ENCODE measurements at regions not wholly inside any gene's neighbourhood (a gene's known extent, or its start where the extent isn't known, plus 50 kb on each side); places are given as distances from the start of the nearest gene placed in this dataset.

- Histone ChIP-seq H3K4me2 (ENCODE audit: insufficient read depth, low read length) (no peak overlapping the region), H3K4me3 (replicated peaks in 1 of 3; ENCODE audit: insufficient read depth in 1 of 3, low read depth in 1 of 3, low read length in 3 of 3) (no peak overlapping the region), H3K36me3 (ENCODE audit: control insufficient read depth in 2 of 2, extremely low read depth in 1 of 2, insufficient read depth in 2 of 2, low read length in 2 of 2) (no peaks in the 10 kb centered on the region), H3K27me3 (ENCODE audit: control insufficient read depth in 2 of 2, insufficient read depth in 2 of 2, low read length in 2 of 2) (no peaks in the 10 kb centered on the region), H3K4me1 (ENCODE audit: control insufficient read depth, extremely low read depth, insufficient read depth, low read length) (no peaks in the 10 kb centered on the region), H3K9ac (replicated peaks; ENCODE audit: extremely low read depth, insufficient read depth, low read length) (no peak overlapping the region), H3K9me1 (replicated peaks; ENCODE audit: control insufficient read depth, extremely low read depth, insufficient read depth, low read length) (no peaks in the 10 kb centered on the region), H3K27ac (ENCODE audit: insufficient read depth, low read depth, low read length) (no peak overlapping the region), H3K79me2 (ENCODE audit: control insufficient read depth, insufficient read depth, low read length) (no peaks in the 10 kb centered on the region), H3K9me3 (replicated peaks; ENCODE audit: control insufficient read depth, insufficient read depth, low read length) (no peaks in the 10 kb centered on the region), H4K20me1 (replicated peaks; ENCODE audit: control insufficient read depth, extremely low read depth, insufficient read depth, low read length) (no peaks in the 10 kb centered on the region), H2AFZ (ENCODE audit: low read depth, low read length) (no peak overlapping the region)
- POLR2A ChIA-PET, result no interaction called here
- FAIRE-seq (no peak), DNase-seq (ENCODE audit: low read depth, low spot score) (no peak)
- intact Hi-C loops (cut with micrococcal nuclease) (no loop called here), dilution Hi-C loops (cut with MboI; ENCODE audit: extremely low pct_ligation_motif_present, low sequenced_read_pairs) (no loop called here)
- no TSS peak for BruUV-seq (replicated peaks)
- CTCF ChIA-PET, result no interaction called here
- TF ChIP-seq FOS (IDR thresholded peaks at IDR 0.05; ENCODE audit: borderline replicate concordance, insufficient read depth, low read length) (no peak), CTCF (IDR thresholded peaks at IDR 0.05; ENCODE audit: extremely low read depth in 1 of 2, insufficient read depth in 1 of 2, low read depth in 1 of 2, low read length in 2 of 2) (no peak)
These were observed 79.0 kb upstream of the ARRDC4 start for GRCh38 chr15:97881346-97881965.

GRCh38 chr15:97884513-97885131 is 75.9 kb upstream of the ARRDC4 start:
- CTCF ChIA-PET, result no interaction called here
- H3K36me3 ChIP-seq (ENCODE audit: control insufficient read depth in 2 of 2, extremely low read depth in 1 of 2, insufficient read depth in 2 of 2, low read length in 2 of 2), result no peaks in the 10 kb centered on the region
- no peak for TF ChIP-seq GATA2 (IDR thresholded peaks at IDR 0.05; ENCODE audit: insufficient read depth, insufficient read length, low read depth, low read length)
- TF ChIP-seq MYC (IDR thresholded peaks at IDR 0.05; ENCODE audit: low read depth, low read length), result no peak
- TF ChIP-seq MAX (IDR thresholded peaks at IDR 0.05; ENCODE audit: insufficient read depth, insufficient read length), result no peak
- TF ChIP-seq POLR2AphosphoS5 (IDR thresholded peaks at IDR 0.05; ENCODE audit: insufficient read depth, low read depth, low read length), result no peak
- no peak for TF ChIP-seq JUN (IDR thresholded peaks at IDR 0.05; ENCODE audit: borderline replicate concordance, insufficient read depth, insufficient read length, low read depth)
- no peak for TF ChIP-seq FOS (IDR thresholded peaks at IDR 0.05; ENCODE audit: borderline replicate concordance, insufficient read depth, low read length)
- TF ChIP-seq CTCF (IDR thresholded peaks at IDR 0.05; ENCODE audit: extremely low read depth in 1 of 2, insufficient read depth in 1 of 2, low read depth in 1 of 2, low read length in 2 of 2), result no peak
- no peaks in the 10 kb centered on the region for H3K27me3 ChIP-seq (ENCODE audit: control insufficient read depth in 2 of 2, insufficient read depth in 2 of 2, low read length in 2 of 2)
- no peaks in the 10 kb centered on the region for H3K79me2 ChIP-seq (ENCODE audit: control insufficient read depth, insufficient read depth, low read length)
- no peaks in the 10 kb centered on the region for H4K20me1 ChIP-seq (replicated peaks; ENCODE audit: control insufficient read depth, extremely low read depth, insufficient read depth, low read length)
- no peak overlapping the region for H3K9ac ChIP-seq (replicated peaks; ENCODE audit: extremely low read depth, insufficient read depth, low read length)
- POLR2A ChIA-PET, result no interaction called here
- no peaks in the 10 kb centered on the region for H3K4me1 ChIP-seq (ENCODE audit: control insufficient read depth, extremely low read depth, insufficient read depth, low read length)
- FAIRE-seq (no peak), DNase-seq (ENCODE audit: low read depth, low spot score) (no peak)
- no peak overlapping the region for H3K4me3 ChIP-seq (replicated peaks in 1 of 3; ENCODE audit: insufficient read depth in 1 of 3, low read depth in 1 of 3, low read length in 3 of 3)
- dilution Hi-C loops (cut with MboI; ENCODE audit: extremely low pct_ligation_motif_present, low sequenced_read_pairs), result no loop called here
- H3K4me2 ChIP-seq (ENCODE audit: insufficient read depth, low read length), result no peak overlapping the region
- no peaks in the 10 kb centered on the region for H3K9me1 ChIP-seq (replicated peaks; ENCODE audit: control insufficient read depth, extremely low read depth, insufficient read depth, low read length)
- intact Hi-C loops (cut with micrococcal nuclease), result no loop called here
- H2AFZ ChIP-seq (ENCODE audit: low read depth, low read length), result no peak overlapping the region
- no peak overlapping the region for H3K27ac ChIP-seq (ENCODE audit: insufficient read depth, low read depth, low read length)
- no TSS peak for BruUV-seq (replicated peaks)
- H3K9me3 ChIP-seq (replicated peaks; ENCODE audit: control insufficient read depth, insufficient read depth, low read length), result no peaks in the 10 kb centered on the region

Data from endothelial cell of umbilical vein (primary cell).